K562 (cell line): ENCODE measurements at regions not wholly inside any gene's neighbourhood (a gene's known extent, or its start where the extent isn't known, plus 50 kb on each side); places are given as distances from the start of the nearest gene placed in this dataset.

ENCODE experiments used
- ATAC-seq: fragments of 200-7000 bp; cut with Tn5 transposase; 3 replicates; pipeline ENCODE4 v1.9.1; 2020; ENCODE audit warnings: moderate library complexity
- BruUV-seq: library from RNA; stranded (reverse); fragments of 400-500 nt; replicated peaks from 2 replicates; lab custom pipeline; 2021; lab: Mats Ljungman, UMichigan
- CTCF ChIA-PET: fragments of 300-600 bp; formaldehyde crosslinking; extraction: SDS; loops from one replicate; lab custom pipeline; 2021; ENCODE audit warnings: low intra/inter-chr PET ratio; lab: Yijun Ruan, JAX
- POLR2A ChIA-PET: fragments of 300-600, 350-650 bp; sonication (Branson Sonifier 250); formaldehyde crosslinking; extraction: SDS; loops from one replicate; lab custom pipeline; 2021; ENCODE audit warnings: antibody characterized with exemption, inconsistent platforms; lab: Yijun Ruan, JAX
- DNase-seq, 4 experiments: peaks; one replicate each; pipeline versions ENCODE4 v3.0.0 to v3.0.0-alpha.2; 2011 to 2018; ENCODE audit warnings: low spot score in 3 of 4, mixed read lengths in 3 of 4; ENCODE audit errors: extremely low read depth in 1 of 4
- FAIRE-seq: peaks from 2 replicates; lab custom pipeline; 2011; peaks lifted over from hg19 to GRCh38; lab: Jason Lieb, UNC
- H2AFZ ChIP-seq: 2 replicates; pipeline ENCODE4 v1.6.0; 2011; ENCODE audit warnings: low read depth, low read length, control low read depth, inconsistent platforms
- H3K27ac ChIP-seq: fragments of 200-600 bp; 3 replicates; pipeline ENCODE4 v1.8.0; 2011; ENCODE audit warnings: low read depth, mild to moderate bottlenecking, control low read depth, inconsistent platforms, low read length, moderate library complexity, mixed read lengths; ENCODE audit errors: extremely low read depth
- H3K27me3 ChIP-seq, 2 experiments: fragments of 300-600 bp in 1 of 2; 2 replicates in 1 of 2; 3 replicates in 1 of 2; pipeline versions ENCODE4 v1.6.0 to v1.8.0; 2011; ENCODE audit warnings: inconsistent platforms in 2 of 2, low read length in 2 of 2, mild to moderate bottlenecking in 1 of 2, mixed read lengths in 1 of 2, moderate library complexity in 1 of 2; ENCODE audit not compliant: control insufficient read depth in 2 of 2, insufficient read depth in 2 of 2
- H3K36me3 ChIP-seq: fragments of 300-600 bp; 3 replicates; pipeline ENCODE4 v1.8.0; 2011; ENCODE audit warnings: mild to moderate bottlenecking, low read length, inconsistent platforms; ENCODE audit not compliant: control insufficient read depth, insufficient read depth
- H3K4me1 ChIP-seq, 2 experiments: fragments of 200-600 bp in 1 of 2; replicated peaks in 1 of 2; 2 replicates in 1 of 2; 3 replicates in 1 of 2; pipeline versions ENCODE4 v1.5.1 to v1.8.0; 2011; ENCODE audit warnings: inconsistent platforms in 2 of 2, low read length in 2 of 2, mild to moderate bottlenecking in 1 of 2, mixed read lengths in 1 of 2, moderate library complexity in 1 of 2; ENCODE audit not compliant: control insufficient read depth in 2 of 2, insufficient read depth in 2 of 2
- H3K4me2 ChIP-seq: 2 replicates; pipeline ENCODE4 v1.6.1; 2011; ENCODE audit warnings: low read length, control low read depth, inconsistent platforms, mixed read lengths; ENCODE audit not compliant: insufficient read depth
- H3K4me3 ChIP-seq: fragments of 200-600 bp; sonication (generic), shearing (Covaris generic); 2 replicates; pipeline ENCODE4 v1.5.1; 2016; ENCODE audit warnings: control low read depth, inconsistent platforms
- H3K79me2 ChIP-seq: fragments of 200-600 bp; 3 replicates; pipeline ENCODE4 v1.8.0; 2011; ENCODE audit warnings: low read length, inconsistent platforms; ENCODE audit not compliant: control insufficient read depth, insufficient read depth
- H3K9ac ChIP-seq, 2 experiments: 2 replicates each; pipeline versions ENCODE4 v1.6.0 to v1.6.1; 2011; ENCODE audit warnings: low read depth in 2 of 2, low read length in 2 of 2, control low read depth in 1 of 2, inconsistent platforms in 1 of 2, mild to moderate bottlenecking in 1 of 2, mixed read lengths in 1 of 2; ENCODE audit not compliant: insufficient read depth in 1 of 2
- H3K9me1 ChIP-seq: one replicate; pipeline ENCODE4 v1.6.0; 2011; ENCODE audit warnings: inconsistent platforms, mild to moderate bottlenecking, low read length, moderate library complexity; ENCODE audit not compliant: control insufficient read depth, insufficient read depth
- H3K9me3 ChIP-seq: replicated peaks from 2 replicates; pipeline ENCODE4 v1.5.1; 2011; ENCODE audit warnings: low read depth, low read length, inconsistent platforms; ENCODE audit not compliant: control insufficient read depth, insufficient read depth
- H4K20me1 ChIP-seq: replicated peaks from 2 replicates; pipeline ENCODE4 v1.6.1; 2011; ENCODE audit warnings: low read length, inconsistent platforms, mixed read lengths; ENCODE audit not compliant: control insufficient read depth, insufficient read depth
- CC2D1A ChIP-seq: fragments of 450-650 bp; IDR thresholded peaks from 2 replicates; pipeline ENCODE4 v1.6.1; 2017; ENCODE audit warnings: mild to moderate bottlenecking
- MCM5 ChIP-seq: fragments of 450-650 bp; IDR thresholded peaks from 2 replicates; pipeline ENCODE4 v1.6.1; 2016; ENCODE audit warnings: low read depth
- SAP30 ChIP-seq: fragments of 200-600 bp; sonication (generic); IDR thresholded peaks from 2 replicates; pipeline ENCODE4 v1.6.1; 2012; ENCODE audit warnings: borderline replicate concordance, low read depth, mild to moderate bottlenecking, moderate library complexity, low read length, control low read depth, inconsistent platforms; ENCODE audit not compliant: insufficient read depth, poor library complexity, severe bottlenecking
- XRCC5 ChIP-seq: fragments of 200-400 bp; formaldehyde crosslinking; IDR thresholded peaks from 2 replicates; pipeline ENCODE4 v1.6.1; 2017; ENCODE audit warnings: low read depth, mild to moderate bottlenecking, low read length
- ZBTB11 ChIP-seq, 3 experiments: fragments of 200-800 bp in 1 of 3; fragments of 250-450 bp in 1 of 3; fragments of 450-650 bp in 1 of 3; sonication (Bioruptor Pico) in 1 of 3; sonication (Bioruptor generic) in 1 of 3; formaldehyde crosslinking in 1 of 3; IDR thresholded peaks; 2 replicates each; pipeline versions ENCODE4 v1.6.1 to v1.8.0; 2016 to 2022; ENCODE audit warnings: mild to moderate bottlenecking in 2 of 3, missing genetic modification characterization in 2 of 3, missing compliant biosample characterization in 1 of 3, moderate library complexity in 1 of 3
- ZNF217 ChIP-seq: sonication (generic); formaldehyde crosslinking; IDR thresholded peaks from 2 replicates; pipeline ENCODE4 v1.8.0; 2022; ENCODE audit warnings: mild to moderate bottlenecking, missing genetic modification reagents
- ZNF324 ChIP-seq: fragments of 250-450 bp; sonication (Bioruptor Pico); IDR thresholded peaks from 2 replicates; pipeline ENCODE4 v1.4.0; 2020; ENCODE audit warnings: mild to moderate bottlenecking
- ZNF696 ChIP-seq: fragments of 250-450 bp; sonication (Bioruptor Pico); conservative IDR thresholded peaks from 2 replicates; pipeline ENCODE4 v1.4.0; 2020; ENCODE audit warnings: mild to moderate bottlenecking, moderate library complexity
- WGBS: fragments of 100-300 bp; shearing (Covaris generic); methylation state at CpG from one replicate; pipeline ENCODE4 v1.1.6; 2016; ENCODE audit warnings: low coverage, mixed read lengths; ENCODE audit not compliant: insufficient coverage; ENCODE audit errors: missing lambda C conversion rate; 5-methylcytosine and 5-hydroxymethylcytosine counted together
- in situ Hi-C: fragments of 300-500 bp; cut with MboI; formaldehyde crosslinking; loops from 4 replicates; pipeline ENCODE4 v1.15.0; 2018; ENCODE audit warnings: inconsistent platforms, mixed read lengths
- intact Hi-C: fragments of 100-400 bp; cut with micrococcal nuclease; formaldehyde crosslinking; loops from 2 replicates; pipeline ENCODE4 v1.14.2; 2022
- TF ChIP-seq, protein P1 (sequence below): sonication (generic); formaldehyde crosslinking; IDR thresholded peaks from 2 replicates; pipeline ENCODE4 v1.8.1; 2022; ENCODE audit warnings: missing genetic modification reagents
- TF ChIP-seq, protein P2 (sequence below): fragments of 250-450 bp; sonication (Bioruptor Pico); IDR thresholded peaks from 2 replicates; pipeline ENCODE4 v1.9.0; 2021; ENCODE audit warnings: mild to moderate bottlenecking

DNA sequence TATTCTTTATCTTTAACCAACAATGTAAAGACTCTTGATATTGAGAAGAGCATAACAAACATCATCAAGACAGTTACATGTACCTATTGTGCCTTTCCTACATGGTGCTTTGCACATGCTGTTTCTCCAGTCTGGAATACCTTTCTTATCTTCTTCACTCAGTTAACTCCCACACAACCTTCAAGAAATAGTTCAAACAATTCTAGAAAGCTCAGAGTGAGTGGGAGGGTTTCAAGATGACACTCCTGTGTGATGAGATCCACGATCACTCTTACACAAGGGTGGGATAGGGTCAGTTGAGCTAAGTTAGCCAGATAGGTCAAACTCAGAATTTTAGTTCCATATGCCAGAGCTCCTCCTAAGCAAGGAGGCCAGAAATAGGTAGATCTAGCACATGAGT lies 915.5 kb downstream of the NR2F1-AS1 start (continued):
- no peak for TF ChIP-seq CC2D1A

DNA sequence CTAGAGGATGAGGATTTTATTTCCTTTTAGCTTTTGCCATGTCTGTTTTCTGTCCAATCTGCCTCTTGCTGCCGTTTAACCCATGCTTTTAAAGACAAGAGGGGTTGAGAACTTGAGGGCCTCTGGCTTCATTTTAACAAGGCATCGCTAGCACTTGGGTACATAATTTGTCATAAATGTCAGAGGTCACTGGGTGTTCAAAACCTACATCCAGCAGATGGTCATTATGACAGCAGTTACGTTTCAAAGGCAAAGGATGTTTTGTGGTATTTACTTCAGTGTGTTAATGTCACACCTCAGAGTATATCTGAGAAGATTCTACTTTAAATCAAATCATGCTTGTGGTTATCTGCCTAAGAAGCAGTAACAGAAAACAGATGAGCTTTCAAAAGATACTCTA lies 918.3 kb downstream of the NR2F1-AS1 start:
- no peak overlapping the region for H3K4me2 ChIP-seq
- no peak overlapping the region for H3K27ac ChIP-seq
- no peak overlapping the region for H3K4me3 ChIP-seq
- no peak overlapping the region for H2AFZ ChIP-seq
- no peaks in the 10 kb centered on the region for H3K79me2 ChIP-seq
- TF ChIP-seq SAP30: no peak
- ChIA-PET POLR2A (no interaction called here), CTCF (no interaction called here)
- H3K4me1 ChIP-seq: no peaks in the 10 kb centered on the region
- H3K27me3 ChIP-seq: no peaks in the 10 kb centered on the region
- no peaks in the 10 kb centered on the region for H3K9me3 ChIP-seq
- no peaks in the 10 kb centered on the region for H3K9me1 ChIP-seq
- ATAC-seq: no peak
- H3K36me3 ChIP-seq: no peaks in the 10 kb centered on the region
- no peak overlapping the region for H3K9ac ChIP-seq
- in situ Hi-C loops: no loop called here
- BruUV-seq: no TSS peak
- intact Hi-C loops: no loop called here
- no peak for FAIRE-seq
- no peaks in the 10 kb centered on the region for H4K20me1 ChIP-seq
- WGBS: 2% methylated on average over 3 of the region's 3 CpGs
- no peak for DNase-seq

DNA sequence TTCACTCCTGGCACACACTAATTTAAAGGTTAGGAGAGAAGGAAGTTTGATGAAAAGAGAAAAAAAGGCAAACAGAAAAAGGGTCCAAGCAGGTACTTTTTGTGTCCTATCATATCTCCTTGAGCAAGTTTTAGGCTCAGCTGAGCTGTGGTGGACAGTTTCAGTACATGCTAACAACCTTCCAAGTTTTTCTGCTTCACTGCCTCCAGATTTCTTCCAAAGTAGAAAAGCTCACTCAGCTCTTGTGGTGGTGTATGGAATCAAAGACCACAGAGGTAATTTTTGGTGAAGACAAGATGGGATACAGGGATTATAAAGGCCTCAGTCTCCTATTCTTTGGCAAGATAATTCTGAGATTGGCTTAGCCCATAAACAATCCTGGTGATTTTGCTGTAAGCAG lies 921.8 kb downstream of the NR2F1-AS1 start:
- Histone ChIP-seq H3K4me1 (no peaks in the 10 kb centered on the region), H3K9me1 (no peaks in the 10 kb centered on the region), H3K9me3 (no peaks in the 10 kb centered on the region), H3K4me3 (no peak overlapping the region), H3K9ac (no peak overlapping the region), H3K4me2 (no peak overlapping the region), H3K27me3 (no peaks in the 10 kb centered on the region), H3K36me3 (no peaks in the 10 kb centered on the region), H2AFZ (no peak overlapping the region), H3K79me2 (no peaks in the 10 kb centered on the region), H3K27ac (no peak overlapping the region), H4K20me1 (no peaks in the 10 kb centered on the region)
- in situ Hi-C loops: no loop called here
- DNase-seq (no peak), FAIRE-seq (no peak), ATAC-seq (no peak)
- ChIA-PET CTCF (no interaction called here), POLR2A (no interaction called here)
- BruUV-seq: no TSS peak
- intact Hi-C loops: no loop called here
- TF ChIP-seq, protein P1, sequence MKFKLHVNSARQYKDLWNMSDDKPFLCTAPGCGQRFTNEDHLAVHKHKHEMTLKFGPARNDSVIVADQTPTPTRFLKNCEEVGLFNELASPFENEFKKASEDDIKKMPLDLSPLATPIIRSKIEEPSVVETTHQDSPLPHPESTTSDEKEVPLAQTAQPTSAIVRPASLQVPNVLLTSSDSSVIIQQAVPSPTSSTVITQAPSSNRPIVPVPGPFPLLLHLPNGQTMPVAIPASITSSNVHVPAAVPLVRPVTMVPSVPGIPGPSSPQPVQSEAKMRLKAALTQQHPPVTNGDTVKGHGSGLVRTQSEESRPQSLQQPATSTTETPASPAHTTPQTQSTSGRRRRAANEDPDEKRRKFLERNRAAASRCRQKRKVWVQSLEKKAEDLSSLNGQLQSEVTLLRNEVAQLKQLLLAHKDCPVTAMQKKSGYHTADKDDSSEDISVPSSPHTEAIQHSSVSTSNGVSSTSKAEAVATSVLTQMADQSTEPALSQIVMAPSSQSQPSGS (CRISPR knock-in tag): no peak
- TF ChIP-seq MCM5 (no peak), ZNF324 (CRISPR knock-in tag) (no peak), ZNF696 (CRISPR knock-in tag) (no peak), XRCC5 (no peak), ZNF217 (CRISPR knock-in tag) (no peak), ZBTB11 (CRISPR knock-in tag; IDR thresholded peaks at IDR 0.05) (no peak)
- TF ChIP-seq, protein P2, sequence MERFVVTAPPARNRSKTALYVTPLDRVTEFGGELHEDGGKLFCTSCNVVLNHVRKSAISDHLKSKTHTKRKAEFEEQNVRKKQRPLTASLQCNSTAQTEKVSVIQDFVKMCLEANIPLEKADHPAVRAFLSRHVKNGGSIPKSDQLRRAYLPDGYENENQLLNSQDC (CRISPR knock-in tag): no peak
